Ramos (cell line): ENCODE measurements at regions not wholly inside any gene's neighbourhood (a gene's known extent, or its start where the extent isn't known, plus 50 kb on each side); places are given as distances from the start of the nearest gene placed in this dataset.
"Not testable (repeated sequence)": the region's sequence is repeated elsewhere in the genome, so short reads cannot be mapped to it uniquely, and the experiment has no call there.

Experiments
- in situ Hi-C: fragments of 300-500 bp; cut with MboI; formaldehyde crosslinking; loops from one replicate; pipeline ENCODE4 v1.14.3; 2022; ENCODE audit warnings: low sequenced_read_pairs; ENCODE audit not compliant: unreplicated experiment

GRCh38 chr2:14039134-14039533, 593.4 kb upstream of the LRATD1 start:
- in situ Hi-C loops: no loop called here

- in situ Hi-C loops: no loop called here
Observed at GRCh38 chr2:14047491-14047890, 585.0 kb upstream of the LRATD1 start.

GRCh38 chr2:14051401-14051800, 581.1 kb upstream of the LRATD1 start:
- in situ Hi-C loops: no loop called here

GRCh38 chr2:14053105-14053504, 579.4 kb upstream of the LRATD1 start:
- in situ Hi-C loops: no loop called here

GRCh38 chr2:14064346-14064745, 568.2 kb upstream of the LRATD1 start:
- in situ Hi-C loops: no loop called here

GRCh38 chr2:14072338-14072737, 560.2 kb upstream of the LRATD1 start:
- in situ Hi-C loops: no loop called here

GRCh38 chr2:14074691-14075090, 557.8 kb upstream of the LRATD1 start:
- in situ Hi-C loops: no loop called here

GRCh38 chr2:14079576-14079975, 552.9 kb upstream of the LRATD1 start:
- in situ Hi-C loops: no loop called here

- in situ Hi-C loops: no loop called here
Observed at GRCh38 chr2:14081521-14081920, 551.0 kb upstream of the LRATD1 start.

GRCh38 chr2:14082640-14083039, 549.9 kb upstream of the LRATD1 start:
- in situ Hi-C loops: no loop called here

- in situ Hi-C loops: no loop called here
Observed at GRCh38 chr2:14094592-14094991, 537.9 kb upstream of the LRATD1 start.

GRCh38 chr2:14099101-14099500, 533.4 kb upstream of the LRATD1 start:
- in situ Hi-C loops: not testable (repeated sequence)

GRCh38 chr2:14114275-14114674, 518.2 kb upstream of the LRATD1 start:
- in situ Hi-C loops: no loop called here

- in situ Hi-C loops: no loop called here
Observed at GRCh38 chr2:14120376-14120775, 512.1 kb upstream of the LRATD1 start.

- in situ Hi-C loops: no loop called here
Observed at GRCh38 chr2:14123436-14124103, 508.9 kb upstream of the LRATD1 start.

GRCh38 chr2:14125624-14126293, 506.8 kb upstream of the LRATD1 start:
- in situ Hi-C loops: no loop called here

GRCh38 chr2:14126846-14127245, 505.7 kb upstream of the LRATD1 start:
- in situ Hi-C loops: no loop called here

GRCh38 chr2:14127765-14128164, 504.8 kb upstream of the LRATD1 start:
- in situ Hi-C loops: no loop called here

GRCh38 chr2:14132386-14132785, 500.1 kb upstream of the LRATD1 start:
- in situ Hi-C loops: no loop called here

- in situ Hi-C loops: no loop called here
Observed at GRCh38 chr2:14134771-14135170, 497.7 kb upstream of the LRATD1 start.

GRCh38 chr2:14136030-14136429, 496.5 kb upstream of the LRATD1 start:
- in situ Hi-C loops: no loop called here

GRCh38 chr2:14137643-14138042, 494.9 kb upstream of the LRATD1 start:
- in situ Hi-C loops: no loop called here
